Loucy (cell line): ENCODE measurements at regions not wholly inside any gene's neighbourhood (a gene's known extent, or its start where the extent isn't known, plus 50 kb on each side); places are given as distances from the start of the nearest gene placed in this dataset.

ENCODE experiments used
- CTCF ChIP-seq: fragments of 200-600 bp; sonication (generic); conservative IDR thresholded peaks from 2 replicates; pipeline ENCODE4 v1.5.1; 2014; ENCODE audit warnings: mild to moderate bottlenecking, antibody characterized with exemption, low read length
- EZH2phosphoT487 ChIP-seq: fragments of 200-600 bp; IDR thresholded peaks from 2 replicates; pipeline ENCODE4 v1.6.1; 2018; ENCODE audit warnings: antibody characterized with exemption, mild to moderate bottlenecking, moderate library complexity, borderline replicate concordance

DNA sequence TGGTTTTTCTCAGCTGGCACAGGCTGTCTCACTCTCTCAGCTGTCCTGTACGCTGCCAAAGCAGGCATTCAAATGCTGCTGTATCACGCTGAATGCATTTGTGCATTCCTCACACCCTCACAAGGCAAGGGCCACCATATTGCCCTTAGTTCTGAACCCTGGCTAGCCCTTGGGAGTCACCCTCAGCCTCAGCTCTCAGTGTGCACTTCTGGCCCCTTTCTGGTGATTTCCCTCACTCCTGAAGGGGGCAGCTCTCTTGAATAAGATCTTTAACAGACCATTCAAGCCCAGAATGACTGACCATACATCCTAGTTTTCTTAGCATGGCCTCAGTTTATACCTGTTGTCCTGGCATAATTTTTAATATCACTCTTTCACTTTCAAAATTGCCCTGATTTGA lies 84.3 kb downstream of the HTR1A start:
- TF ChIP-seq CTCF (no peak), EZH2phosphoT487 (no peak)
